GF-D8 (cell line): ENCODE measurements at regions not wholly inside any gene's neighbourhood (a gene's known extent, or its start where the extent isn't known, plus 50 kb on each side); places are given as distances from the start of the nearest gene placed in this dataset.
"Not testable (repeated sequence)": the region's sequence is repeated elsewhere in the genome, so short reads cannot be mapped to it uniquely, and the experiment has no call there.

ENCODE experiments used
- DNase-seq: peaks from one replicate; lab custom pipeline; 2025; lab: John Stamatoyannopoulos, UW

DNA sequence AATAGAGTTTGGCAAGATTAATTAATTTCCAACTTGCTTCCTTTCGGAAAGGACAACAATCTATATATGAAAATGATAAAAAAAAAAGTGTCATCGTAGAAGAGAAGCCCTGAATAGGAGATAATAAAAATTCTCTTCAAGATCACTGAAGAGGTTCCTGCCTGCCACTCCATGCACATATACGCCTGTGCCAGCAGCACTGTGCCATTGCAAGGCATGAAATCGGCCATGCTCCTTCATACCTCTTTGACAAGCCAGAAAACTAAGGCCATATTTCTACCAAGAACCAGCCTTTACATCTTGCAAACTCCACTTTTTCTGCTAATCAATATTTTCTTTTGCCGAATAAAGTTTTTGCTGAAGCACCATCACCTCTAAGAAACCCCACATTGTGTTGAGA, 365.5 kb downstream of the CXXC4 start:
- no peak for DNase-seq

DNA sequence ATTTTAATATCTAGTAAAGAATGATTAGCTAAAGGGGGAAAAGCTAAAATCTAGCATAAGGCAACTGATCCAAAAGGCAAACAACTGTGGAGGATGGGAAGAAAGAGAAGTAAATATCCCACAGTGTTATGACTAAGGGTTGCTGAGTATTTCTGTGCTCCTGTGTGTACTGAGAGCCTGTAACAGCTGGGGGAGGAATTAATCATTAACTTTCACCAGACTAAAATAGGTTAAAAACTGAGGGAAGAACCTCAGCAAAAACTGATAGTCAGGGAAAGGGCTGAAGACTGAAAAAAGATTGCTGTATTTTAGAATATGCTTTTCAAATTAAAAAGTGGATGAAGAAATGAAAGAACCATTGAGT, 365.9 kb downstream of the CXXC4 start:
- DNase-seq = no peak

DNA sequence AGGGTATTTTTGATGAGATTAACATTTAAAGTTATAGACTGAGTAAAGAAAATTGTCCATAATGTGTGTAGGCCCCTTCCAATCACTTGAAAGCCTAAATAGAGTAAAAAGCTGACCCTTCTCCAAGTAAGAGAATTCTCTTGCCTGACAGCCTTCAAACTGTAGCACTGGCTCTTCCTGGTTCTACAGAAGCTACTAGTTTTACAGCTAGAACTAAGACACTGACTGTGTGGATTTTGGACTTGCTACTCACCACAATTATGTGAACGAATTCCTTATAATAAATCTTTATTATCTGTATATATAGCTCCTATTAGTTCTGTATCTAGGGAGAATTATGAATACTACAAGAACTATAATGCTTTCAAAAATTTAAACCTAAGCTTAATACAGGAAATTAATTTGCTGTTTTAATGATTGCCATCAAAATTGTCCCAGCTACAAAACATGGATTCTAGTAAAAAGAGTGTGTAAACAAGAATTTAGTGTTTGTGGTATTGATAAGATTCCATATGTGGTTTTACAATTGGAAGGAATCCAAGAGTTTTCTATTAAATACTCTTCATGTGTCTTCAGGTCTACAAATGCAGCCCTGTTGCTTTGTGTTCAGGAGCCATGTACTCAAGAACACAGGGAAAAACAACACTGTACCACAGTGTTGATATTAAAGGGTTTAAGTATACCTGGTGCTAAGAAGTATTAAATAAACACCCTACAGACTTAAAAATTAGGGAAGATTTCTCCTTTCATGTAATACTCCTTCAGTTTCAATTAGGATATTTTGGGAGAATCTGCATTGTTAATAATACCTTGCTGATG, 366.5 kb downstream of the CXXC4 start:
- DNase-seq = no peak

DNA sequence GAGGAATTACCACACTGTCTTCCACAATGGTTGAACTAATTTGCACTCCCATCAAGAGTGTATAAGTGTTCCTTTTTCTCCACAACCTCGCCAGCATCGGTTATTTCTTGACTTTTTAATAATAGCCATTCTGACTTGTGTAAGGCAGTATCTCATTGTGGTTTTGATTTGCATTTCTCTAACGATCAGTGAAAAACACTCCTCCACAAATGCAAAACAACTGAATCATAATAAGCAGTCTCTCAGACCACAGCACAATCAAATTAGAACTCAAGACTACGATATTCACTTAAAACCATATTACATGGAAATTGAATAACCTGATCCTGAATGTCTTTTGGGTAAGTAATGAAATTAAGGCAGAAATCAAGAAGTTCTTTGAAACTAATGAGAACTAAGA, 371.7 kb downstream of the CXXC4 start:
- no peak for DNase-seq

DNA sequence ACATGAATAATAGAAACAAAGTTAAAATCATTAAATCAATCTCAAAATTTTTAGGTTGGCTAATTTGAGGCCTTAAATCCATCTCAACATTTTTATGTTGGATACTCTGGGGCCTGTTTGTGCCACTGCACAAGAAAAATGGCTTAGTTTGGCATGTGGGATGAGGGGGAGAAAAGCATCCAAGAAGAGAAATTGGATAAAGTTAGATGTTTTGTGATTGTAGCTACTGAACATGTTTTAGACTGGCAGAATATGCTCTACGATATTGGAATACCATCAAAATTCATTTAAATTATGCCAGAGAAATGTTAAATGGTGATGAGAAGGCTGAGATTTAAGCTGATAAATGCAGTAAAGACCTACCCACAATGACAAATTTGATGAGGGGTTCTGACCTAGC, 376.9 kb downstream of the CXXC4 start:
- DNase-seq = no peak

DNA sequence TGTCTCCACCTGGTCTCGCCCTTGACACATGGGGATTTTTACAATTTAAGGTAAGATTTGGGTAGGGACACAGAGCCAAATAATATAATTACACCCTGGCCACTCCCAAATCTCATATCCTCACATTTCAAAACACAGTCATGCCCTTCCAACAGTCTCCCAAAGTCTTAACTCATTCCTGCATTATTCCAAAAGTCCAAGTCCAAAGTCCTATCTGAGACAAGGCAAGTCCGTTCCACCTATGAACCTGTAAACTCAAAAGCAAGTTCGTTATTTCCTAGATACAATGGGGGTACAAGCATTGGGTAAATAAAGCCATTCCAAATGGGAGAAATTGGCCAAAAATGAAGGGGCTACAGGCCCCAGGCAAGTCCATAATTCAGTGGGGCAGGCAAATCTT, 380.8 kb downstream of the CXXC4 start:
- no peak for DNase-seq

DNA sequence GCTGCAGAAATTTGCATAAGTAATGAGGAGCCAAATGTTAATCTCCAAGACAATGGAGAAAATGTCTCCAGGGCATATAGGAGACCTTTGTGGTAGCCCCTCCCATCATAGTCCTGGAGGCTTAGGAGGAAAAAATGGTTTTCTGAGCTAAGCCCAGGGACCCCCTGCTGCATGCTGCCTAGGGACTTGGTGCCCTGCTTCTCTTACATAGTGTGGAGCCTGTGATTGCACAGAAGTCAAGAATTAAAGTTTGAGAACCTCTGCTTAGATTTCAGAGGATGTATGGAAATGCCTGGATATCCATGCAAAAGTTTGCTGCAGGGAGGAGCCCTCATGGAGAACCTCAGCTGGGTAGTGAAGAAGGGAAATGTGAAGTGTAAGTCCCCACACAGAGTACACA, 379.4 kb upstream of the TACR3 start:
- no peak for DNase-seq

DNA sequence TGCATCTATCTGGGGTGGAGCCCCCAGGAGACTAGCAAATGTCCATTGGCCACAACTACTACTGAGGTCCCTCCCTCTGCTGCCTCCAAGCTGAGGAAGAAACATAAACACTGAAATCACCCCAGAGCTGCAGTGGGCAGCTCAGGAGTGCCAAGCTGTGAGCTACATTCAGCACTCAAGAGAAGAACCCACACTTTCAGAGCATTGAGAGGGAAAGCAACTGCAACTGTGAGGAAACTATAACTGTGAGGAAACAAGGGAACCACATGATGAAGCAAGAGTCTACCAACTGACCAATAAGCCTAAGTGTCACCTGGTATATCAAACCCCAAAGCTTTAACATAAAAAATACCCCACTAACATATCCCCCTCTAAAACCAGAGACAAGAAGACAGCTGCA, 373.5 kb upstream of the TACR3 start:
- peak; percentile 49 for DNase-seq

DNA sequence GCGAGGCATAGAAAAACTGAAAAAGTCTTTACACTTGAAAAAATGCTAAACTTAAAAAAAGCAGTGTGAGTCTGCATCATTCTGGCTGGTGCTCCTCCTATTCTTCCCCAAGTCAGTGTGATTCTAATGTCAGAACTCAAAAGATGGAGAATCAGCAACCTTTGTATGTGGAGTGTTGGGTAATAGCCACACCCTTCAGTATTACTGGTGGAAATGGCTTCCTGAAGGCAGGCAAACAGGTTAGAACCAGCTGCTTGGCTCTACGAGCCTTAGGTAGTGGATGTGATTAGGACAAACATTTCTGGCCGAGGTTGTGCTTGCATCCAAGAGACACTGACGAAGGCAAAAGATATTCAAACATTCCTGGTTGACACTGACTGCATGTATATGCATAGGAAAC, 353.4 kb upstream of the TACR3 start:
- DNase-seq = no peak

DNA sequence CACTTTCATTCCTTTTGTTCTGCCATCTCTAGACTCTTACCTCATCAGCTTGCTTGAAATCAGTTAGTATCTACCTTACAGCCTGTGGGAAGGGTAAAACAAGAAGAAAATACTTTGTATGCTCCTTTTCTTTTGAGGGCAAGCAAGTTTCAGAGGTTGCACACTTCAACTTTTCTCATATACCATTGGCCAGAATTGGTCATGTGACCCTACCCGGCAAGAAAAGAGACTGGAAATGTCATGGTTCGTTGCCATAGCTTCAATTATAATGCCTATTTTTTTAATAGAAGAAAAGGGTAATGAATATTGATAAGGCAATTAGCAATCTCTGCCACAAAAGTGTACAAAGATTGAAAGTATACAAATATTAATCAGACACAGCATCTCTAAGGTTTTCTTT, 346.7 kb upstream of the TACR3 start:
- DNase-seq = no peak

DNA sequence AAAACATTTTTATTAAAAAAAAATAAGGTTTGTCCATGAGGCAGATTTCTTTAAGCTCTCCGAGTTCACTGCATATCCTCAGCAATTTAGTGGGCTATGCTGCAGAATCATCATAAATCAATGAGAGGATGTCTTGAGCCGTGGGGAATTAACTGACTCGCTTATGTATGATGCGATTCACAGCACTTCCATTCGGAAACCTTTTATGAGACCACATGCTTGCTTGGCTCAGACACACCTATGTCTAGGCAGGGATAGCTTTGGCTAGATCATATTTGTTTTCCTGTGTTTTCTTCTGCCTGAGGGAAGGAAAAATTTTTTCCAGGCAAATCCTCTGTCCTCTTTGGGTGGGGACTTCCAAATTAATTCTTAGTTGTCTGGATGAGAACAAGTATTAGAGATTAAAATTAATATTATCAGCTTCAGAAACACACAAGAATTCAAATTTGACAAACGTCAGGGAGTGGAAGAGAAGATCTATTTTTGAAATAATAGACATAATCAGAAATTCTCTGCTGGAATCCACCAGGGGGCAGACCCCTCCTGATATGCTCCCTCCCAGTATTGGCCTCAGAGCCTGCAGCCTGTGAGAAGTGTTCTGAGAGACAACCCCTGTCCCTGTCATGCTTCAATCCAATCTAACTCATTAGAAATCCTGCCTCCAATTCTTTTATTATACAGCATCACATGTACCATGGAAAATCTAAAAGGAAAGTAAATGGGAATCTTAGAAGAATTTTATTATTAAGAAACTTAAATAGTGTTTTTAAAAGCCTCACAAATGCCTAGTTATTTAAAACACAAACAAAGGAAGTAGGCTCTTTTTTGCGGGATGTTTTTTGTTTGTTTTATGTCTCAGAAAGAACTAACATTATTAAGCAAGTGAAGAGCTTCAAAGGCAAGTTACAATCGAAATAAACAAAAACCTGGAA, 345.1 kb upstream of the TACR3 start:
- no peak for DNase-seq

DNA sequence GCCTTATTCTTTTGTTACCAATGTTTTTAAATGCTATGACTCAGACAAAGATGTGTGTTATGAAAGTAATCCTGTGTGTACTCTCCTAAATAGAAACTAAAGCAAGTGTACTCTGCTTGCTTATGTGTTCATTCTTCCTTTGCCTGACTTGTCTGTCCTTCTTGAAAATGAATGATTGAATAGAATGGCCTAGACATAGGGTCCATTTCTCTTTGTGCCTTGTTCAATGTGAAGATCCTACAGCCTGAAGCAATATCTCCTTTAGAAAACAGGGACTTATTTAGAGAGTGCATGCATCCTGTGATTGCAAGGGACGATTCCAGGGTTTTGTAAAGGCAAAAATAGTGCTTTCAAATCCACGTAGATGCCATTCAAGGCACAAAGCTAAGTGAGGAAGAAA, 343.6 kb upstream of the TACR3 start:
- DNase-seq = no peak

DNA sequence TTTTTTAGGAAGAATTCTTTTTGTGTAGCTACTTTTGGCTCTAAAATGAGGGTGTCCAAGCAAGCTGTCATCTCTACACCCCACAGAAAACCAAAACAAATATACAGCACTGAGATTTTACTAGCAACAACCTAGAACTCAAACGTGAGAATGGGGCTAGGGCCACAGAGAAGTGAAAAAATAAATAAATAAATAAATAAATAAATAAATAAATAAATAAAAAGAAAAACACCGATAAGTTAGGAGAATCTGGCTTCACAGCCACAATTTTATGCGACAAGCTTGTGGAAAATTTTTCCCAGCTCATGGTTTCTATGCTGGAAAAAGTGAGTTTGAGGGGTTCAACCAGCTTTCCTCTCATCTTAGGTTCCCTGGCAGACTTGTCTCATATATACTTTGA, 324.6 kb upstream of the TACR3 start:
- no peak for DNase-seq

DNA sequence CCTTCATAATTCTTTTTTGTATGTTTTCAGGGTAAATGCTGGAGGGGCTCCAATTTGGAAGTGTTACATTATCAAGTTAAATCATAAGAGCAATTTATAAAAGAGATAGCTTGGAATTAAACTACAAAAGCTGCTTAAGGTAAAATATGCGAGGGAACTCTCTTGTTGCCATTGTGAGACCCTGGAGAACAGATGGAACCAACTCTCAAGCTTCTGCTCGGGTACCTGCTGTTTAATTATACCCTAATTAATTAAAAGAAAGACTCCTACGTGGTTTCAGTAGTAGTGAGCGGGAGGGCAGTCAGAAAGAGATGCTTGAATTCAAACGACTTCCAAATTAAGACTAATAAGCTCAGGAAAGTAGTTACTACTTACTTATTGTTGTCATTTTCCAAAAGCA, 313.1 kb upstream of the TACR3 start:
- no peak for DNase-seq

DNA sequence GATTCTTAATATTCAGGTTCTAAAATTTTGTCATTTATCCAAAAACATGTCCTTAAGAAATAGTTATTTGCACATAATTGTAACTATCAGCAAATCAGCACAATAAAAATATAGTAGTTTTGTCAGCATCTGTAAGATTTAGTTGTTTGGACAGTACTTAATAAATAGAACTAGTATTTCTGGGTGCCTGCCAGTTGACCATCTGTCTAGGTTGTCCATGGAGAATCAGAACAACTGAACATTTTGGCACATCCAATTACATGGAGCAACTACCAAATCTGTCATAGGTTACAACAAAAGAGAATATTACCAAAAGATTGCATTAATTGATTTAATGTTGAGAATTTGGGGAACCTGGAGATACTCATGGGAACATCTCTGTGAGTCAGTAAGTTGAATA, 305.5 kb upstream of the TACR3 start:
- no peak for DNase-seq

DNA sequence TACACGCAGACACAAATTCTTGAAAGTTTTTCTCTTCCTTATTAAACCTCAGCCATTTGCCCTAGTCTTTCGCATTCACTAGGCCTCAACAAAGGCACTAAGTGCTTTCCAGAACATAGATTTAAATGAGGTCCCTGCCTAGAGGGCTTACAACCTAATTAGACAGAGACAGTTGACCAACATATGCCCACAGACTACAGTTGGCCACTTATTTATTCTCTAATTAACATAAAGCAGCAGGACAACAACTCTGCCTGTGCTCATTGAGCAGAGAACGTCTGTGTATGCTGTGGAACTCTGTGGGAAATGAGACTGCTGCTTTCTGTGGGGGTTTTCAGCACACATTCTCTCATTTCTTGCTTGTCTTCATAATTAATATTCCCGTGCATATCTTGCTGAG, 303.0 kb upstream of the TACR3 start:
- DNase-seq = no peak

DNA sequence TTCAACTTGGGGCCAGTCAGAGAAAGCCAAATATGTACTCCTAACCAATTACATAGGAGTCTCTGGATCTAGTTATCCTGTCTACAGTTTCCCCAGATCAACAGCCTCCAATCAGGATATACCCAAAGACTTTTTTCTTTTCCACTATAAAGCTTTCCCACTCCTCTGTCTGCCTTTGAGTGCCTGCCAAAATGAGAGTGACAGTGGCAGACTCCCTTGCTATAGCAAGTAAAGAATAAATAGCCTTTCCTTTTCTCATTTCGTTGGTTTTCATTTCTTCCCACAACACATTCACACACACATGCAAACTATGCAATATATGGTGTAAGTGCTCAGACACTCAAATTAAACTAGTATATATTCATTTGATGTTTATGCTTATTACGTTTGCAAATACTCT, 302.4 kb upstream of the TACR3 start:
- no peak for DNase-seq

DNA sequence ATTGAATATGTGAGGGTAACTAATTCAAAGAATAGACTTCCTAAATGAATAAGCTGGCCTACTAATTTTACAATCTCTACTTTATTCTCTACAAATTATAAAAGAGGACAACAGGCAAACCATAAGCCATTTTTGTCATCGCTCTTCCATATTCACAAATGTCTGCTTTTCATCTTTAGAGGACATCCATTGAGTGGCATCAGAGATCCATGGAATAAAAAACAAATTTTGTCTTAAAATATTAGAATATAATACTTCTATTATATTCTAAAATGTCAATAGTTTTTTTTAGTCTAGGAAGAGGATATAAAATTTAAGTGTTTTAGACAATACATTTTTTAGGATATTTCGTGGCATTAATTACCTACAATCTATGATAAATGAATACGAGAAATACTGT, 300.9 kb upstream of the TACR3 start:
- no peak for DNase-seq

DNA sequence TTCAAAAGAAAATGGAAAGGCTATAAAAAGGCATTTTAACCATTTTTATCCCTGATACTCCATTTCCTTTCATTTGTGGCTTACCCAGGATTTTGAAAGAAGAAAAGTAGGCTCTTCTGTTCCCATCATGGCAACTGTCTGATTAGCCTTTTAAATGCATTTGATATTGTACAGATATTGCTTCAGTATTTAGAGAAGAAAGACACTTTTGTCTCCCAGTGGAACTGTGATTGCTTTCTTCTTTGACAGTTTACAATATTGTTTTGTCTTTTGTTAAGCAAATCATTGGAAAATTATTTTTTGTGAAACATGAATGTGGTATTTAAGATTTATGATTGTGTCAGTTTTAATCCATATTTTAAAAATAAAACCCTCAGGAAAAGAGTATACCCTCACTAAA, 297.4 kb upstream of the TACR3 start:
- DNase-seq = no peak

DNA sequence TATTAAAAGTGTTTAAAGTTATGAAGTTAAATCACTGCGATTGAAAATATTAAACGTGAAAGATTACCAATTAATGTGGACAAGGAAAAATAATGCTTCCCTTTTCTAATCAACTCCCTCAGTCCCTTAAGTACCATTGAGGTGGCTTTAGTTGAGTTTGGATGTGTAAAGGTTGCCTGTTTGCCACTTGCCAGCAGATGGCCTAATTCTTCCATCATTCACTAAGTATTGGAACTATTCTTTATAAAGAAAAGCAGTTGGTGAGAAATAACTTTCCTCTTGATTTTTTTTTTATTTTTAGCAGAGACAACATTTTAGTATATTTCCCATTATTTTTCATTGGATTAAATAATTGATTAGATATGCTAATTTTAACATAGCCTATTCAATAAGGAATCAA, 295.9 kb upstream of the TACR3 start:
- no peak for DNase-seq

DNA sequence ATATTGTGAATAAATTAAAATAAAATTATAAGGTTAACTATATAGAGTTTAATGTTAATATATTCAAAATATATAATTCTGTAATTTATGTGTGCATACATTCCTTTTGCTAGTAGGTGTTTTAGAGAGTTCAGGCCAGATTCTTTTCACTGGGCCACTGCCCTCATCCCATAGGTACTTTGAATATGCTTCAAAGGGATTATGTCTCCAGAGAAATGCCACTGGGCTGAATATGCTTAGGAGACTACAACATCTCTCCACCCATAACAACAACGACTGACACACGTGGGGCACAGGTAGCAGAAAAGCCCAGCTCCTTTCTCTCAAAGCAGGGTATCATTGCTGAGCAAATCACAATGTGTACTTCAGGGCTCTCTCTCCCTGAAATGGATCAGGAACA, 290.9 kb upstream of the TACR3 start:
- DNase-seq = no peak

DNA sequence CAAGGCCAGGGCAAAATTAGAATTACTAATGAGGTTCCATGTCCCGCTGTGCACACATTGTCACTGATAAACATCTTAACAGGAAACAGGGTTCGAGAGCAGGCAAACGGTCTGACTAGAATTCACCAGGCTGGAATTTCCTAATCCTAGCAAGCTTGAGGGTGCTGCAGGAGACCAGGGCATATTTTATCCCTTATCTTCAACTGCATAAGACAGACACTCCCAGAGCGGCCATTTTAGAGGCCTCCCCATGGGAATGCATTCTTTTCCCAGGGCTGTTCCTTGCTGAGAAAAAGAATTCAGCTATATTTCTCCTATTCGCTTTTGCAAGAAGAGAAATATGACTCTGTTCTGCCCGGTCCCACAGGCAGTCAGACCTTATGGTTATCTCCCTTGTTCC, 282.5 kb upstream of the TACR3 start:
- DNase-seq = not testable (repeated sequence)

DNA sequence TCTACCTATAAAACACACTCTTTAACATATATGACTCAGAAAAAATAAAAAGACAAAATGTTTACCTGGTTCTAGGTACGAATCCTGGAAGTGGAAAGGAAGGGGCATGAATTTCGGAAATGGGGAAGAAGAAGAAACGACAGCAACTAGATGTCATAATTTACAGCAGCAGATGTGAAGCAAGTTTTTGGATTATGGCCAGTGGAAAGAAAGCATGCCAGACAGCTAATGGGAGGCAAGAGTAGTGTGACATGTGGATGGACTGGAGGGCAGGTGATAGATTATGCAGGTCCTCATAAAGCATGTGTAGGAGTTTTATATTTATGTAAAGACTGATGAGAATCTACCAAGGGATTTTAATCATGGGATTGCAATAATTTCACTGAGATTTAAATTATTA, 279.0 kb upstream of the TACR3 start:
- no peak for DNase-seq

DNA sequence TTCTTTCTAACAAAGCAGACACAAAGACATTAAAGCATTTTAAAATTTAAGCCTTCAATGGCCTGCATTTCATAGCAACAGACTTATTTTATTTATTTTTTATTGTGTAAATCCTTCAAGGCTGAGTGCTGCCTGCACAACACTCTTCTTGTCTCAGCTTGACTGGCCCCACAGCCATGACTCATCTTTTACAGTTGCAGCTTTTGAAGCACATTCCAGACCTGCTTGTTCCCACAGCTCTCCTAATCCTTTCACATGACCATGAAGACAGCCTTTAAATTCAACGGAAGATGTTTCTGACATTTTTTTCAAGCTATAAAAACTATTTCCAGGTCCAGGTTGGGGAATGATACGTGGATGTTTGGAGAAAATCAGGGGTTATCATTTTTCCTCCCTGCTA, 276.9 kb upstream of the TACR3 start:
- DNase-seq = no peak
